ENCODE measurements at regions not wholly inside any gene's neighbourhood (a gene's known extent, or its start where the extent isn't known, plus 50 kb on each side); places are given as distances from the start of the nearest gene placed in this dataset.

DNA sequence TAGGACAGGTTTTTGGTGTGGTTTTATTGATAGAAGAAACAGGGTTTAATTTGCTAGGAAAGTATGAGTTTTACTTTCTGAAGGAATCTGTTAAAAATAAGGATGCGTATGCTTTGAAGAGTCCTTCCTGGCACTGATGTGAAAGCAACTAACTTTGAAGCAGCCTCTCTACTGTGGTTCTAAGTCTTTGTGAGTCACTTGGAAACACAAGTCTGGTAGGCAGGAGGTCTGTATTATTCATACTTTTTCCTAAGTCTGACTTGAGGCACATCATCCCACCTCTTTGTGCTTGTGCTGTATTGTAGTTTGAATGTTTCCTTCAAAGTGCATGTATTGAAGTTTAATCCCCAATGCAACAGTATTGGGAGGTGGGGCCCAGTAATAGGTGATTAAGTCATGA, 129.0 kb downstream of the TAF11L14 start:
- no peak for TF ChIP-seq EZH2 (IDR thresholded peaks at IDR 0.05; ENCODE audit: borderline replicate concordance, low read length)
- TF ChIP-seq, protein P1, sequence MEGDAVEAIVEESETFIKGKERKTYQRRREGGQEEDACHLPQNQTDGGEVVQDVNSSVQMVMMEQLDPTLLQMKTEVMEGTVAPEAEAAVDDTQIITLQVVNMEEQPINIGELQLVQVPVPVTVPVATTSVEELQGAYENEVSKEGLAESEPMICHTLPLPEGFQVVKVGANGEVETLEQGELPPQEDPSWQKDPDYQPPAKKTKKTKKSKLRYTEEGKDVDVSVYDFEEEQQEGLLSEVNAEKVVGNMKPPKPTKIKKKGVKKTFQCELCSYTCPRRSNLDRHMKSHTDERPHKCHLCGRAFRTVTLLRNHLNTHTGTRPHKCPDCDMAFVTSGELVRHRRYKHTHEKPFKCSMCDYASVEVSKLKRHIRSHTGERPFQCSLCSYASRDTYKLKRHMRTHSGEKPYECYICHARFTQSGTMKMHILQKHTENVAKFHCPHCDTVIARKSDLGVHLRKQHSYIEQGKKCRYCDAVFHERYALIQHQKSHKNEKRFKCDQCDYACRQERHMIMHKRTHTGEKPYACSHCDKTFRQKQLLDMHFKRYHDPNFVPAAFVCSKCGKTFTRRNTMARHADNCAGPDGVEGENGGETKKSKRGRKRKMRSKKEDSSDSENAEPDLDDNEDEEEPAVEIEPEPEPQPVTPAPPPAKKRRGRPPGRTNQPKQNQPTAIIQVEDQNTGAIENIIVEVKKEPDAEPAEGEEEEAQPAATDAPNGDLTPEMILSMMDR (conservative IDR thresholded peaks at IDR 0.05 in 1 of 2, IDR thresholded peaks at IDR 0.05 in 1 of 2; ENCODE audit: extremely low read depth in 1 of 2, insufficient read depth in 1 of 2, low read depth in 1 of 2, low read length in 2 of 2) = no peak
